ENCODE measurements at regions not wholly inside any gene's neighbourhood (a gene's known extent, or its start where the extent isn't known, plus 50 kb on each side); places are given as distances from the start of the nearest gene placed in this dataset.

GRCh38 chr22:27175974-27176373, 518.6 kb downstream of the MIAT start:
- in situ Hi-C loops (cut with HindIII; ENCODE audit: low pct_ligation_motif_present, low pct_unique_long_range_greater_than_20kb, low sequenced_read_pairs): no loop called here
- no peak for DNase-seq

- no peak for DNase-seq
- in situ Hi-C loops (cut with HindIII; ENCODE audit: low pct_ligation_motif_present, low pct_unique_long_range_greater_than_20kb, low sequenced_read_pairs): no loop called here
Measured at GRCh38 chr22:27179161-27179560, 521.8 kb downstream of the MIAT start.

GRCh38 chr22:27181537-27181936, 524.1 kb downstream of the MIAT start:
- in situ Hi-C loops (cut with HindIII; ENCODE audit: low pct_ligation_motif_present, low pct_unique_long_range_greater_than_20kb, low sequenced_read_pairs): no loop called here

GRCh38 chr22:27183474-27183873, 526.1 kb downstream of the MIAT start:
- no peak for DNase-seq
- in situ Hi-C loops (cut with HindIII; ENCODE audit: low pct_ligation_motif_present, low pct_unique_long_range_greater_than_20kb, low sequenced_read_pairs): no loop called here

More at GRCh38 chr22:27181537-27181936, 524.1 kb downstream of the MIAT start:
- no peak for DNase-seq

- in situ Hi-C loops (cut with HindIII; ENCODE audit: low pct_ligation_motif_present, low pct_unique_long_range_greater_than_20kb, low sequenced_read_pairs): no loop called here
- DNase-seq: no peak
Measured at GRCh38 chr22:27185099-27185709, 527.8 kb downstream of the MIAT start.

GRCh38 chr22:27185760-27186302, 528.4 kb downstream of the MIAT start:
- no peak for DNase-seq
- in situ Hi-C loops (cut with HindIII; ENCODE audit: low pct_ligation_motif_present, low pct_unique_long_range_greater_than_20kb, low sequenced_read_pairs): no loop called here

- DNase-seq: no peak
- in situ Hi-C loops (cut with HindIII; ENCODE audit: low pct_ligation_motif_present, low pct_unique_long_range_greater_than_20kb, low sequenced_read_pairs): no loop called here
Measured at GRCh38 chr22:27186643-27187042, 529.3 kb downstream of the MIAT start.

- no peak for DNase-seq
- in situ Hi-C loops (cut with HindIII; ENCODE audit: low pct_ligation_motif_present, low pct_unique_long_range_greater_than_20kb, low sequenced_read_pairs): no loop called here
Measured at GRCh38 chr22:27192135-27192829, 534.9 kb downstream of the MIAT start.

GRCh38 chr22:27193215-27193614, 535.8 kb downstream of the MIAT start:
- in situ Hi-C loops (cut with HindIII; ENCODE audit: low pct_ligation_motif_present, low pct_unique_long_range_greater_than_20kb, low sequenced_read_pairs): no loop called here
- no peak for DNase-seq

GRCh38 chr22:27193636-27194035, 536.2 kb downstream of the MIAT start:
- no peak for DNase-seq
- in situ Hi-C loops (cut with HindIII; ENCODE audit: low pct_ligation_motif_present, low pct_unique_long_range_greater_than_20kb, low sequenced_read_pairs): no loop called here

GRCh38 chr22:27194096-27194748, 536.8 kb downstream of the MIAT start:
- in situ Hi-C loops (cut with HindIII; ENCODE audit: low pct_ligation_motif_present, low pct_unique_long_range_greater_than_20kb, low sequenced_read_pairs): no loop called here
- DNase-seq: no peak

- in situ Hi-C loops (cut with HindIII; ENCODE audit: low pct_ligation_motif_present, low pct_unique_long_range_greater_than_20kb, low sequenced_read_pairs): no loop called here
- no peak for DNase-seq
Measured at GRCh38 chr22:27195094-27195493, 537.7 kb downstream of the MIAT start.

GRCh38 chr22:27195494-27195893, 538.1 kb downstream of the MIAT start:
- in situ Hi-C loops (cut with HindIII; ENCODE audit: low pct_ligation_motif_present, low pct_unique_long_range_greater_than_20kb, low sequenced_read_pairs): no loop called here
- DNase-seq: no peak

GRCh38 chr22:27196606-27197005, 539.2 kb downstream of the MIAT start:
- in situ Hi-C loops (cut with HindIII; ENCODE audit: low pct_ligation_motif_present, low pct_unique_long_range_greater_than_20kb, low sequenced_read_pairs): no loop called here
- DNase-seq: no peak

- in situ Hi-C loops (cut with HindIII; ENCODE audit: low pct_ligation_motif_present, low pct_unique_long_range_greater_than_20kb, low sequenced_read_pairs): no loop called here
Measured at GRCh38 chr22:27197052-27197451, 539.7 kb downstream of the MIAT start.

GRCh38 chr22:27197618-27198017, 540.2 kb downstream of the MIAT start:
- no peak for DNase-seq
- in situ Hi-C loops (cut with HindIII; ENCODE audit: low pct_ligation_motif_present, low pct_unique_long_range_greater_than_20kb, low sequenced_read_pairs): no loop called here

More at GRCh38 chr22:27197052-27197451, 539.7 kb downstream of the MIAT start:
- no peak for DNase-seq

GRCh38 chr22:27198518-27199035, 541.2 kb downstream of the MIAT start:
- in situ Hi-C loops (cut with HindIII; ENCODE audit: low pct_ligation_motif_present, low pct_unique_long_range_greater_than_20kb, low sequenced_read_pairs): no loop called here
- DNase-seq: no peak

GRCh38 chr22:27199354-27199753, 542.0 kb downstream of the MIAT start:
- DNase-seq: no peak
- in situ Hi-C loops (cut with HindIII; ENCODE audit: low pct_ligation_motif_present, low pct_unique_long_range_greater_than_20kb, low sequenced_read_pairs): no loop called here

- DNase-seq: no peak
- in situ Hi-C loops (cut with HindIII; ENCODE audit: low pct_ligation_motif_present, low pct_unique_long_range_greater_than_20kb, low sequenced_read_pairs): no loop called here
Measured at GRCh38 chr22:27201276-27201675, 543.9 kb downstream of the MIAT start.

All from ACHN (cell line).